H1 (cell line): ENCODE measurements at regions not wholly inside any gene's neighbourhood (a gene's known extent, or its start where the extent isn't known, plus 50 kb on each side); places are given as distances from the start of the nearest gene placed in this dataset.

Experiments
- CTCF ChIA-PET: fragments of 300-600 bp; sonication (Branson Sonifier 250); formaldehyde crosslinking; loops from one replicate; lab custom pipeline; 2021; ENCODE audit not compliant: partially characterized antibody; lab: Charles Lee
- POLR2A ChIA-PET: fragments of 300-600 bp; sonication (Branson Sonifier 250); formaldehyde crosslinking; loops from one replicate; lab custom pipeline; 2021; ENCODE audit warnings: inconsistent platforms; ENCODE audit not compliant: partially characterized antibody; lab: Charles Lee
- DNase-seq, 2 experiments: peaks; one replicate each; pipeline versions ENCODE4 v3.0.0 to v3.0.0-alpha.2; 2010 to 2022; ENCODE audit warnings: low spot score in 2 of 2, low read depth in 1 of 2, mixed read lengths in 1 of 2
- FAIRE-seq: peaks from 2 replicates; lab custom pipeline; 2011; peaks lifted over from hg19 to GRCh38; lab: Jason Lieb, UNC
- H2AFZ ChIP-seq: 2 replicates; pipeline ENCODE4 v1.8.1; 2012; ENCODE audit warnings: low read length, inconsistent platforms
- H2AK5ac ChIP-seq: 2 replicates; pipeline ENCODE4 v1.6.1; 2013; ENCODE audit warnings: low read depth, low read length
- H2BK120ac ChIP-seq: replicated peaks from 2 replicates; pipeline ENCODE3; 2013; ENCODE audit warnings: low read depth, low read length, inconsistent platforms
- H2BK12ac ChIP-seq: 2 replicates; pipeline ENCODE4 v1.6.1; 2013; ENCODE audit warnings: low read depth, low read length
- H2BK15ac ChIP-seq: 2 replicates; pipeline ENCODE4 v1.6.1; 2013; ENCODE audit warnings: low read length
- H2BK20ac ChIP-seq: 2 replicates; pipeline ENCODE4 v1.6.1; 2013; ENCODE audit warnings: low read length
- H2BK5ac ChIP-seq: 2 replicates; pipeline ENCODE4 v1.6.1; 2013; ENCODE audit warnings: low read depth, low read length
- H3K14ac ChIP-seq: 2 replicates; pipeline ENCODE4 v1.6.1; 2013; ENCODE audit warnings: inconsistent platforms; ENCODE audit not compliant: insufficient read length
- H3K18ac ChIP-seq: 2 replicates; pipeline ENCODE4 v1.6.1; 2013; ENCODE audit warnings: low read length; ENCODE audit errors: extremely low read depth
- H3K23ac ChIP-seq: 2 replicates; pipeline ENCODE4 v1.6.1; 2013; ENCODE audit warnings: inconsistent platforms; ENCODE audit not compliant: insufficient read length
- H3K23me2 ChIP-seq: 2 replicates; pipeline ENCODE4 v1.6.1; 2013; ENCODE audit warnings: low read depth, low read length
- H3K27ac ChIP-seq: 2 replicates; pipeline ENCODE4 v1.6.1; 2011; ENCODE audit warnings: low read depth, low read length, inconsistent platforms
- H3K27me3 ChIP-seq, 4 experiments: replicated peaks in 1 of 4; 1 replicate in 1 of 4; 2 replicates in 3 of 4; pipeline versions ENCODE4 v1.6.1 to v1.8.1; 2011 to 2013; ENCODE audit warnings: low read length in 3 of 4, mild to moderate bottlenecking in 3 of 4, inconsistent platforms in 2 of 4, mixed read lengths in 2 of 4, moderate library complexity in 1 of 4; ENCODE audit not compliant: control insufficient read depth in 3 of 4, insufficient read depth in 3 of 4; ENCODE audit errors: extremely low read depth in 1 of 4
- H3K36me3 ChIP-seq, 4 experiments: 2 replicates each; pipeline versions ENCODE4 v1.6.1 to v1.8.1; 2011 to 2013; ENCODE audit warnings: mild to moderate bottlenecking in 4 of 4, low read length in 3 of 4, moderate library complexity in 2 of 4, control low read depth in 1 of 4, inconsistent platforms in 1 of 4; ENCODE audit not compliant: insufficient read depth in 4 of 4, control insufficient read depth in 2 of 4
- H3K4ac ChIP-seq: replicated peaks from 2 replicates; pipeline ENCODE3; 2013; ENCODE audit warnings: low read length, low read depth, mixed read lengths, inconsistent platforms; ENCODE audit not compliant: insufficient read length
- H3K4me1 ChIP-seq, 4 experiments: replicated peaks in 1 of 4; 1 replicate in 1 of 4; 2 replicates in 3 of 4; pipeline versions ENCODE4 v1.6.1 to v1.8.1; 2011 to 2013; ENCODE audit warnings: low read length in 3 of 4, inconsistent platforms in 2 of 4, mixed read lengths in 1 of 4; ENCODE audit not compliant: insufficient read depth in 4 of 4, control insufficient read depth in 3 of 4
- H3K4me2 ChIP-seq, 2 experiments: 2 replicates each; pipeline versions ENCODE4 v1.6.1 to v1.8.1; 2011 to 2013; ENCODE audit warnings: low read depth in 2 of 2, low read length in 2 of 2, control low read depth in 1 of 2, inconsistent platforms in 1 of 2, mild to moderate bottlenecking in 1 of 2; ENCODE audit not compliant: insufficient read depth in 1 of 2
- H3K4me3 ChIP-seq, 4 experiments: fragments of 200-600, 300-600 bp in 1 of 4; sonication (generic), shearing (Covaris generic), sonication (Bioruptor Twin) in 1 of 4; 2 replicates each; pipeline versions ENCODE4 v1.5.1 to v1.8.1; 2011 to 2016; ENCODE audit warnings: low read length in 4 of 4, low read depth in 3 of 4, control low read depth in 2 of 4, inconsistent platforms in 2 of 4, mild to moderate bottlenecking in 2 of 4, mixed read lengths in 1 of 4, moderate library complexity in 1 of 4; ENCODE audit not compliant: insufficient read depth in 2 of 4; ENCODE audit errors: extremely low read depth in 1 of 4
- H3K56ac ChIP-seq: replicated peaks from 2 replicates; pipeline ENCODE3; 2013; ENCODE audit warnings: low read depth, mild to moderate bottlenecking, mixed read lengths, low read length, inconsistent platforms; ENCODE audit not compliant: insufficient read length
- H3K79me1 ChIP-seq: 2 replicates; pipeline ENCODE4 v1.6.1; 2013; ENCODE audit warnings: low read depth, low read length, control low read depth
- H3K79me2 ChIP-seq, 2 experiments: 2 replicates each; pipeline versions ENCODE4 v1.6.1 to v1.8.1; 2012 to 2013; ENCODE audit warnings: low read length in 2 of 2, mild to moderate bottlenecking in 2 of 2, inconsistent platforms in 1 of 2; ENCODE audit not compliant: insufficient read depth in 2 of 2, control insufficient read depth in 1 of 2
- H3K9ac ChIP-seq, 4 experiments: replicated peaks in 1 of 4; 1 replicate in 1 of 4; 2 replicates in 3 of 4; pipeline versions ENCODE4 v1.6.1 to v1.8.1; 2011 to 2013; ENCODE audit warnings: low read depth in 3 of 4, low read length in 3 of 4, control low read depth in 2 of 4, mild to moderate bottlenecking in 2 of 4, moderate library complexity in 2 of 4, inconsistent platforms in 1 of 4; ENCODE audit errors: extremely low read depth in 1 of 4
- H3K9me3 ChIP-seq, 2 experiments: 2 replicates each; pipeline versions ENCODE4 v1.6.1 to v1.8.1; 2012 to 2013; ENCODE audit warnings: mild to moderate bottlenecking in 2 of 2, moderate library complexity in 2 of 2, control low read depth in 1 of 2, inconsistent platforms in 1 of 2, low read depth in 1 of 2, low read length in 1 of 2, mixed read lengths in 1 of 2; ENCODE audit not compliant: insufficient read depth in 2 of 2
- H4K20me1 ChIP-seq, 2 experiments: replicated peaks in 1 of 2; 2 replicates each; pipeline versions ENCODE3 to v1.8.1; 2011 to 2013; ENCODE audit warnings: inconsistent platforms in 2 of 2, low read length in 2 of 2, mild to moderate bottlenecking in 1 of 2; ENCODE audit not compliant: insufficient read depth in 2 of 2, control insufficient read depth in 1 of 2
- H4K5ac ChIP-seq: 2 replicates; pipeline ENCODE4 v1.6.1; 2013; ENCODE audit warnings: low read length, low read depth, mixed read lengths, inconsistent platforms; ENCODE audit not compliant: insufficient read length
- H4K8ac ChIP-seq: 2 replicates; pipeline ENCODE4 v1.8.0; 2013; ENCODE audit warnings: mild to moderate bottlenecking, moderate library complexity, low read length, inconsistent platforms; ENCODE audit not compliant: insufficient read depth; ENCODE audit errors: extremely low read depth
- H4K91ac ChIP-seq: replicated peaks from 2 replicates; pipeline ENCODE3; 2013; ENCODE audit warnings: low read length, mixed read lengths, inconsistent platforms; ENCODE audit not compliant: insufficient read length
- ATF3 ChIP-seq: IDR thresholded peaks from 2 replicates; pipeline ENCODE4 v1.6.1; 2011; ENCODE audit warnings: low read depth, mild to moderate bottlenecking, low read length; ENCODE audit not compliant: insufficient read depth
- BCL11A ChIP-seq, 2 experiments: IDR thresholded peaks; one replicate each; pipeline ENCODE4 v1.6.1; 2011; ENCODE audit warnings: low read depth in 2 of 2, low read length in 2 of 2, mild to moderate bottlenecking in 2 of 2
- CBX8 ChIP-seq: fragments of 300-800, 300-1000 bp; sonication (generic); IDR thresholded peaks from 2 replicates; pipeline ENCODE4 v1.7.1; 2016; ENCODE audit warnings: low read depth, low read length, borderline replicate concordance
- CHD1 ChIP-seq: IDR thresholded peaks from 2 replicates; pipeline ENCODE4 v1.6.1; 2012; ENCODE audit warnings: low read depth, low read length, improper control_type of control experiment
- E2F6 ChIP-seq: IDR thresholded peaks from 2 replicates; pipeline ENCODE4 v1.6.1; 2012; ENCODE audit warnings: inconsistent platforms
- KDM5A ChIP-seq: fragments of 200-600 bp; IDR thresholded peaks from 2 replicates; pipeline ENCODE4 v1.7.1; 2012; ENCODE audit warnings: mild to moderate bottlenecking, low read length, inconsistent platforms, mixed read lengths
- NANOG ChIP-seq: IDR thresholded peaks from 2 replicates; pipeline ENCODE4 v1.6.1; 2011; ENCODE audit warnings: low read length, low read depth, mild to moderate bottlenecking, inconsistent platforms; ENCODE audit not compliant: insufficient read depth, poor library complexity, severe bottlenecking
- POU5F1 ChIP-seq: IDR thresholded peaks from 2 replicates; pipeline ENCODE4 v1.6.1; 2011; ENCODE audit warnings: low read depth, mild to moderate bottlenecking, low read length, moderate library complexity
- SIX5 ChIP-seq: IDR thresholded peaks from 2 replicates; pipeline ENCODE4 v1.6.1; 2011; ENCODE audit warnings: mild to moderate bottlenecking, low read depth, low read length
- SP2 ChIP-seq: IDR thresholded peaks from 2 replicates; pipeline ENCODE4 v1.6.1; 2012; ENCODE audit warnings: mild to moderate bottlenecking, low read length, inconsistent platforms
- SP4 ChIP-seq: IDR thresholded peaks from 2 replicates; pipeline ENCODE4 v1.6.1; 2012; ENCODE audit warnings: low read length, inconsistent platforms
- TAF7 ChIP-seq: optimal IDR thresholded peaks from 2 replicates; pipeline ENCODE3; 2011; ENCODE audit warnings: low read depth, mild to moderate bottlenecking, inconsistent platforms, low read length, moderate library complexity, borderline replicate concordance
- TBP ChIP-seq: IDR thresholded peaks from 2 replicates; pipeline ENCODE4 v1.6.1; 2011; ENCODE audit warnings: low read depth, low read length, improper control_type of control experiment
- WGBS, 2 experiments: shearing (Covaris generic) in 1 of 2; methylation state at CpG; one replicate each; pipeline versions ENCODE4 v1.1.6 to v1.1.7; 2013 to 2015; ENCODE audit warnings: low lambda C conversion rate in 2 of 2, mixed read lengths in 2 of 2, inconsistent platforms in 1 of 2, low coverage in 1 of 2, missing lambda C conversion rate in 1 of 2; ENCODE audit not compliant: insufficient replicate concordance in 2 of 2, insufficient coverage in 1 of 2, insufficient read length in 1 of 2; ENCODE audit errors: extremely low coverage in 1 of 2, missing lambda C conversion rate in 1 of 2; 5-methylcytosine and 5-hydroxymethylcytosine counted together
- TF ChIP-seq, protein P1 (sequence below): IDR thresholded peaks from 2 replicates; pipeline ENCODE4 v1.6.1; 2012; ENCODE audit warnings: inconsistent platforms

DNA sequence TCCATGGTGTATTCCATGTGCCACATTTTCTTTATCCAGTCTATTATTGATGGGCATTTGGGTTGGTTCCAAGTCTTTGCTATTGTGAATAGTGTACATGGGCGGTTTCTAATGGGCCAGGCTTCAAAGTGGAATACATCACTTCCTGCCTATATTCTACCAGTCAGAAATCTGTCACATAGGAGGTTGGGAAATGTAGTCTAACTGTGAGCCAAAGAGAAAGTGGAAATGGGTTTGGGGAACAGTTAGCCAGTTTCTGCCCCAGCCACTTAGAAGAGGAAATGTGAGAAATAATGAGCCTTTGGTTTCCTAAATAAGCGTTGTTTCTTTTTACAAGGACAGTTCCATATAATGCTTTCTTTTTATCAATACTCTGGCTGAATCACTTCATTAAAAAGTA is 85.1 kb upstream of the AP1S2 start:
- no peak for DNase-seq
- H2BK120ac ChIP-seq: no peak overlapping the region
- TF ChIP-seq POU5F1: no peak
- no peak for TF ChIP-seq CHD1
- no peak for TF ChIP-seq SP2
- no peak for TF ChIP-seq KDM5A
- no peak for TF ChIP-seq TAF7
- TF ChIP-seq BCL11A (IDR thresholded peaks at IDR 0.05; ENCODE audit: low read depth in 2 of 2, low read length in 2 of 2): no peak
- TF ChIP-seq SIX5: no peak
- TF ChIP-seq, protein P1, sequence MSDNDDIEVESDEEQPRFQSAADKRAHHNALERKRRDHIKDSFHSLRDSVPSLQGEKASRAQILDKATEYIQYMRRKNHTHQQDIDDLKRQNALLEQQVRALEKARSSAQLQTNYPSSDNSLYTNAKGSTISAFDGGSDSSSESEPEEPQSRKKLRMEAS: no peak
- no peak for TF ChIP-seq SP4
- no peak for TF ChIP-seq E2F6
- no peak for TF ChIP-seq TBP
- TF ChIP-seq NANOG: no peak
- TF ChIP-seq CBX8: no peak
- TF ChIP-seq ATF3: no peak

More for the DNA sequence above, 85.1 kb upstream of the AP1S2 start:
- no peaks in the 10 kb centered on the region for H3K27me3 ChIP-seq
- H4K20me1 ChIP-seq: no peaks in the 10 kb centered on the region
- H2AFZ ChIP-seq: no peak overlapping the region
- H3K4me1 ChIP-seq: no peaks in the 10 kb centered on the region
- no peaks in the 10 kb centered on the region for H3K79me2 ChIP-seq
- 88% methylated on average over 2 of the region's 2 CpGs; no CpG with 5 or more reads in 1 of the 2 experiments for WGBS, 2 experiments
- no peak overlapping the region for H3K23ac ChIP-seq
- H3K9me3 ChIP-seq: no peaks in the 10 kb centered on the region
- no peak overlapping the region for H3K27ac ChIP-seq
- H3K14ac ChIP-seq: no peak overlapping the region
- H3K9ac ChIP-seq: no peak overlapping the region
- no peak overlapping the region for H2BK5ac ChIP-seq
- H3K4me2 ChIP-seq: no peak overlapping the region
- H4K91ac ChIP-seq: no peak overlapping the region
- no peak overlapping the region for H4K8ac ChIP-seq
- H3K4ac ChIP-seq: no peak overlapping the region
- no peak for FAIRE-seq
- H3K18ac ChIP-seq: no peak overlapping the region
- no peaks in the 10 kb centered on the region for H3K36me3 ChIP-seq
- H2AK5ac ChIP-seq: no peak overlapping the region
- H2BK12ac ChIP-seq: no peak overlapping the region
- no peak overlapping the region for H3K4me3 ChIP-seq
- POLR2A ChIA-PET: no interaction called here
- H4K5ac ChIP-seq: no peak overlapping the region
- CTCF ChIA-PET: no interaction called here
- no peaks in the 10 kb centered on the region for H3K79me1 ChIP-seq
- no peaks in the 10 kb centered on the region for H3K23me2 ChIP-seq
- no peak overlapping the region for H3K56ac ChIP-seq
- H2BK15ac ChIP-seq: no peak overlapping the region
- no peak overlapping the region for H2BK20ac ChIP-seq
